ENCODE measurements at regions not wholly inside any gene's neighbourhood (a gene's known extent, or its start where the extent isn't known, plus 50 kb on each side); places are given as distances from the start of the nearest gene placed in this dataset.

- in situ Hi-C loops (cut with MboI) (loop anchor here (25.0 kb wide), 1 partner anchor 635 kb away; no protein-coding TSS in a partner anchor), intact Hi-C loops (cut with micrococcal nuclease; ENCODE audit: unreplicated experiment) (no loop called here)
- no TSS peak for BruUV-seq (replicated peaks)
- ChIA-PET POLR2A (no interaction called here), SMC1A (ENCODE audit: uncharacterized antibody, unreplicated experiment) (interaction anchor here (1.1 kb wide), 1 partner anchor 379 kb away, joined by 3 read pairs; no protein-coding TSS in a partner anchor), RAD21 (ENCODE audit: unreplicated experiment) (no interaction called here), CTCF (interaction anchor here (0.7 to 1.4 kb wide), 13 partner anchors 10 to 396 kb away, joined by 3 to 6 read pairs (median 3); no protein-coding TSS in a partner anchor)
- 26% methylated on average over 26 of the region's 26 CpGs for WGBS (ENCODE audit: insufficient coverage, insufficient replicate concordance, low lambda C conversion rate, missing lambda C conversion rate)
- no peaks in the 10 kb centered on the region; the same call in 1 of the 2 replicates for H4K20me1 ChIP-seq (ENCODE audit: control insufficient read depth, insufficient read depth)
- ATAC-seq (peak; percentile 78), DNase-seq (ENCODE audit: low read depth, low spot score) (no peak), FAIRE-seq (no peak)
- H3K4me2 ChIP-seq (ENCODE audit: control insufficient read depth, insufficient read depth), result no peak overlapping the region
- H3K27me3 ChIP-seq (replicated peaks in 1 of 2; ENCODE audit: control insufficient read depth in 2 of 2, insufficient read depth in 2 of 2, low read length in 1 of 2), result no peaks in the 10 kb centered on the region; a peak in 1 of 4 replicates
- H3K79me2 ChIP-seq (ENCODE audit: control insufficient read depth, insufficient read depth, low read length), result no peaks in the 10 kb centered on the region
- no peak overlapping the region for H3K27ac ChIP-seq (ENCODE audit: control insufficient read depth, insufficient read depth)
- no peaks in the 10 kb centered on the region for H3K36me3 ChIP-seq (ENCODE audit: control insufficient read depth in 2 of 2, insufficient read depth in 2 of 2, low read length in 1 of 2)
- H3K4me1 ChIP-seq (ENCODE audit: control insufficient read depth, insufficient read depth, low read length), result no peaks in the 10 kb centered on the region
- no peaks in the 10 kb centered on the region for H3K9me3 ChIP-seq (replicated peaks; ENCODE audit: control insufficient read depth, insufficient read depth, low read length)
- no peak overlapping the region for H2AFZ ChIP-seq (ENCODE audit: control insufficient read depth, low read depth, low read length)
- TF ChIP-seq POLR2AphosphoS5 (IDR thresholded peaks at IDR 0.05; ENCODE audit: low read length) (no peak), NFXL1 (IDR thresholded peaks at IDR 0.05; ENCODE audit: borderline replicate concordance) (0 out of 2 replicates have a peak, but pooled peaks have one; percentile 63), SMC3 (IDR thresholded peaks at IDR 0.05; ENCODE audit: borderline replicate concordance, low read length) (peak; percentile 8; the same call in 1 of the 2 replicates), IRF4 (IDR thresholded peaks at IDR 0.05; ENCODE audit: low read depth, low read length) (no peak), RAD21 (IDR thresholded peaks at IDR 0.05; ENCODE audit: insufficient read depth, low read depth, low read length) (0 out of 2 replicates have a peak, but pooled peaks have one; percentile 11), CBX3 (IDR thresholded peaks at IDR 0.05; ENCODE audit: borderline replicate concordance, low read depth) (no peak), ZNF274 (IDR thresholded peaks at IDR 0.05; ENCODE audit: insufficient read depth, insufficient read length) (no peak)
- TF ChIP-seq, protein P1, sequence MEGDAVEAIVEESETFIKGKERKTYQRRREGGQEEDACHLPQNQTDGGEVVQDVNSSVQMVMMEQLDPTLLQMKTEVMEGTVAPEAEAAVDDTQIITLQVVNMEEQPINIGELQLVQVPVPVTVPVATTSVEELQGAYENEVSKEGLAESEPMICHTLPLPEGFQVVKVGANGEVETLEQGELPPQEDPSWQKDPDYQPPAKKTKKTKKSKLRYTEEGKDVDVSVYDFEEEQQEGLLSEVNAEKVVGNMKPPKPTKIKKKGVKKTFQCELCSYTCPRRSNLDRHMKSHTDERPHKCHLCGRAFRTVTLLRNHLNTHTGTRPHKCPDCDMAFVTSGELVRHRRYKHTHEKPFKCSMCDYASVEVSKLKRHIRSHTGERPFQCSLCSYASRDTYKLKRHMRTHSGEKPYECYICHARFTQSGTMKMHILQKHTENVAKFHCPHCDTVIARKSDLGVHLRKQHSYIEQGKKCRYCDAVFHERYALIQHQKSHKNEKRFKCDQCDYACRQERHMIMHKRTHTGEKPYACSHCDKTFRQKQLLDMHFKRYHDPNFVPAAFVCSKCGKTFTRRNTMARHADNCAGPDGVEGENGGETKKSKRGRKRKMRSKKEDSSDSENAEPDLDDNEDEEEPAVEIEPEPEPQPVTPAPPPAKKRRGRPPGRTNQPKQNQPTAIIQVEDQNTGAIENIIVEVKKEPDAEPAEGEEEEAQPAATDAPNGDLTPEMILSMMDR (IDR thresholded peaks at IDR 0.05 in 2 of 3, conservative IDR thresholded peaks at IDR 0.05 in 1 of 3; ENCODE audit: control insufficient read depth in 2 of 3, extremely low read depth in 1 of 3, insufficient read depth in 1 of 3, low read depth in 3 of 3, low read length in 3 of 3), result peak; percentile 79 to 99 (median 92)
- no peak overlapping the region for H3K4me3 ChIP-seq
- no peak overlapping the region for H3K9ac ChIP-seq (ENCODE audit: control insufficient read depth, insufficient read depth, low read length)
Measured at GRCh38 chr2:121076885-121077549, 208.0 kb downstream of the TFCP2L1 start.
